Esophagus squamous epithelium (tissue), 5 donors: ENCODE measurements at regions not wholly inside any gene's neighbourhood (a gene's known extent, or its start where the extent isn't known, plus 50 kb on each side); places are given as distances from the start of the nearest gene placed in this dataset.

Source experiments
- DNase-seq: peaks from one replicate; lab custom pipeline; 2025; lab: John Stamatoyannopoulos, UW
- H3K27ac ChIP-seq, 4 donors: fragments of 200-600 bp; sonication (generic); one replicate each; pipeline ENCODE4 v1.5.1; 2016 to 2019; ENCODE audit warnings: mild to moderate bottlenecking in 1 of 4
- H3K27me3 ChIP-seq, 4 donors: fragments of 200-600 bp; sonication (generic); 1 replicate in 3 of 4; 2 replicates in 1 of 4; pipeline versions ENCODE4 v1.5.1 to v1.6.0; 2017 to 2021; ENCODE audit warnings: antibody characterized with exemption in 1 of 4
- H3K36me3 ChIP-seq, 3 donors: fragments of 200-600 bp; sonication (generic); one replicate each; pipeline ENCODE4 v1.5.1; 2016 to 2019
- H3K4me1 ChIP-seq, 3 donors: fragments of 200-600 bp; sonication (generic); one replicate each; pipeline ENCODE4 v1.5.1; 2017 to 2019
- H3K4me3 ChIP-seq, 4 donors: fragments of 200-600 bp; sonication (generic); 1 replicate in 3 of 4; 2 replicates in 1 of 4; pipeline ENCODE4 v1.5.1; 2016 to 2019; ENCODE audit warnings: mild to moderate bottlenecking in 2 of 4, moderate library complexity in 1 of 4
- H3K9me3 ChIP-seq, 3 donors: fragments of 200-600 bp; sonication (generic); one replicate each; pipeline ENCODE4 v1.5.1; 2016 to 2019
- CTCF ChIP-seq, 6 experiments: fragments of 450-650 bp in 4 of 6; fragments of 200-600 bp in 2 of 6; sonication (generic) in 2 of 6; IDR thresholded peaks; one replicate each; pipeline ENCODE4 v1.5.1; 2016 to 2019; ENCODE audit warnings: antibody characterized with exemption in 6 of 6, mild to moderate bottlenecking in 4 of 6, moderate library complexity in 4 of 6
- POLR2A ChIP-seq, 4 donors: fragments of 450-650 bp; IDR thresholded peaks; one replicate each; pipeline ENCODE4 v1.6.1; 2017; ENCODE audit warnings: antibody characterized with exemption in 4 of 4, mild to moderate bottlenecking in 4 of 4, moderate library complexity in 3 of 4
- WGBS, 2 donors: methylation state at CpG; one replicate each; pipeline ENCODE4 v1.1.5; 2018; 5-methylcytosine and 5-hydroxymethylcytosine counted together
- intact Hi-C: fragments of 100-400 bp; cut with DNase I; formaldehyde crosslinking; loops from one replicate; pipeline ENCODE4 v1.15.0; 2022
- donor health status: DM: yes; HTN: yes; CAD: no.

GRCh38 chr17:71057448-71057847 lies 888.1 kb downstream of the KCNJ2 start:
- peaks cover 0 to 3% (median 0%) of the 10 kb centered on the region in 3 donors for H3K4me1 ChIP-seq
- H3K36me3 ChIP-seq, result no peaks in the 10 kb centered on the region
- H3K27me3 ChIP-seq, result no peaks in the 10 kb centered on the region
- H3K27ac ChIP-seq, result no peak overlapping the region
- TF ChIP-seq CTCF (IDR thresholded peaks at IDR 0.05), result no peak
- TF ChIP-seq POLR2A (IDR thresholded peaks at IDR 0.05), result no peak
- no peaks in the 10 kb centered on the region for H3K9me3 ChIP-seq
- intact Hi-C loops, result no loop called here
- no peak for DNase-seq
- 81 to 82% methylated on average over 6 of the region's 6 CpGs for WGBS, 2 donors
- H3K4me3 ChIP-seq, result no peak overlapping the region

GRCh38 chr17:71057938-71058337 lies 888.6 kb downstream of the KCNJ2 start:
- no peaks in the 10 kb centered on the region for H3K27me3 ChIP-seq
- no peak for DNase-seq
- intact Hi-C loops, result no loop called here
- H3K27ac ChIP-seq, result no peak overlapping the region
- H3K9me3 ChIP-seq, result no peaks in the 10 kb centered on the region
- 78 to 81% methylated on average over 5 of the region's 5 CpGs for WGBS, 2 donors
- H3K36me3 ChIP-seq, result no peaks in the 10 kb centered on the region
- no peak for TF ChIP-seq POLR2A (IDR thresholded peaks at IDR 0.05)
- no peak for TF ChIP-seq CTCF (IDR thresholded peaks at IDR 0.05)
- peaks cover 0 to 3% (median 0%) of the 10 kb centered on the region in 3 donors for H3K4me1 ChIP-seq
- H3K4me3 ChIP-seq, result no peak overlapping the region

GRCh38 chr17:71063127-71063526 lies 893.8 kb downstream of the KCNJ2 start:
- Histone ChIP-seq H3K9me3 (no peaks in the 10 kb centered on the region), H3K4me3 (no peak overlapping the region), H3K27me3 (no peaks in the 10 kb centered on the region), H3K27ac (no peak overlapping the region), H3K4me1 (peaks cover 0 to 3% (median 0%) of the 10 kb centered on the region in 3 donors), H3K36me3 (no peaks in the 10 kb centered on the region)
- TF ChIP-seq POLR2A (IDR thresholded peaks at IDR 0.05) (no peak), CTCF (IDR thresholded peaks at IDR 0.05) (no peak)
- intact Hi-C loops, result no loop called here
- WGBS, 2 donors, result 54 to 59% methylated on average over 2 of the region's 2 CpGs
- no peak for DNase-seq

GRCh38 chr17:71063559-71063958 lies 894.2 kb downstream of the KCNJ2 start:
- H3K4me1 ChIP-seq, result peaks cover 0 to 3% (median 0%) of the 10 kb centered on the region in 3 donors
- no peak overlapping the region for H3K27ac ChIP-seq
- no peak overlapping the region for H3K4me3 ChIP-seq
- intact Hi-C loops, result no loop called here
- H3K36me3 ChIP-seq, result no peaks in the 10 kb centered on the region
- no peak for TF ChIP-seq POLR2A (IDR thresholded peaks at IDR 0.05)
- TF ChIP-seq CTCF (IDR thresholded peaks at IDR 0.05), result no peak
- no peaks in the 10 kb centered on the region for H3K27me3 ChIP-seq
- DNase-seq, result no peak
- H3K9me3 ChIP-seq, result no peaks in the 10 kb centered on the region
- WGBS, 2 donors, result 71 to 74% methylated on average over 3 of the region's 3 CpGs

GRCh38 chr17:71067669-71068407 lies 898.5 kb downstream of the KCNJ2 start:
- TF ChIP-seq POLR2A (IDR thresholded peaks at IDR 0.05) (no peak), CTCF (IDR thresholded peaks at IDR 0.05) (no peak)
- Histone ChIP-seq H3K4me3 (no peak overlapping the region), H3K27ac (no peak overlapping the region), H3K9me3 (no peaks in the 10 kb centered on the region), H3K27me3 (no peaks in the 10 kb centered on the region), H3K4me1 (no peaks in the 10 kb centered on the region), H3K36me3 (no peaks in the 10 kb centered on the region)
- no peak for DNase-seq
- intact Hi-C loops, result no loop called here
- WGBS, 2 donors, result 64% methylated on average over 9 of the region's 9 CpGs
